ENCODE measurements at regions not wholly inside any gene's neighbourhood (a gene's known extent, or its start where the extent isn't known, plus 50 kb on each side); places are given as distances from the start of the nearest gene placed in this dataset.
A peak's percentile ranks its signal among the peaks of the same experiment; 100 is the strongest.

GRCh38 chr11:103733889-103734288 is 302.6 kb upstream of the DDI1 start:
- DNase-seq: no peak

DNA sequence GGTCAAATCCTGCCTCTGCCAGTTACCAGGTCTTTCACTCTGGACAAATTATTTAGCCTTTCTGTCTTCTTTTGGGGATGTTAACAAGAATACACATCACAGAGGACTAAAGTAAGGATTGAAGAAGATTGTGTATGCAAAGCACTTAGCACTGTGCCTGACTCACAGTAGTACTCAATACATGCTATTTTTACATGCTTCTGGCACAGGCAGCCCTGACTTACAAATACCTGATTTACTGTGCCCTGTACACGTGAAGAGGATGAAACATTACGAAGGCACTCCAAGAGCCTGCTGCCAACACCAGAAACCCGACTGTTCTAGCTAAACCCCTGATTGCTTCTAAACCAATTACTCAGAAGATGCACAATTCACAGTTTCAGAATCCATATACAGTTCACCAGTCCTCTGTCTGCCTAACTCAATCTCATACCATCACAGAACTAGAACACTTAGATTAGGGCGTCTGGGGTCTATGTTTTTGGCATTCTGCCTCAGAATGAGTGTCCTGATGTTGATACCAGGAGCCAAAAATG is 300.9 kb upstream of the DDI1 start:
- no peak for DNase-seq

DNA sequence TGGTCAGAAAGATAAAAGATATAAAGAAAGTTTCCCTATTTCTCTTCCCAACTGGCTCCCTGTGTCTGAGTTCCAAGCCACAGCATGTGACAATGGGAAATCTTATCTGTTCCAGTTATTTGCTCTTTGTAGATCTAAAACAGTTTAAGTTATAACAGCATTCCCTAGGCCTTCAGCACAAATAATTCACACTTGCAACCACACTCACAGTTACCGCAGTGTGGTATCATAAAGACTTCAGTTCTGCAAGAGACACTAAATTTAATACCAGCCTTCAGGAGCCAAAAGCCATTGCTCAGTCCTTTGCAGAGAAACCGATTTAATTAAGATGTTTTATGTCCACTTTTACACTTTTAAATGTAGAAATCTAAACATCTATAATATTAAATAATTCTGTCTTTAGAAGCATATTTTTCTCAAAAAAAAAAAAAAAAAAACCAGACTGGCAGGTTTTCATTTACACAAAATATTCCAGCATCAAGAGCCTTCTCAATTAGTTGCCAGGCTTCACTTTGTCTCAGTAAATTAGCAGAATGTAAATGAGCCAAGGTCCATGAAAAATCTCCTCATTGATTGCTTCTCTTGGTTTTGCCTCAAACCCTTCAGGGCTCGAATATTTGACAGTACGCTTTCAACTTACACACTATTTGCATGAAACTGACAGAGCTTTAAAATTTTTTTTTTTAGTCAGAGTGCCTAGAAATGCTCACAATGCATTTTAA is 300.0 kb upstream of the DDI1 start:
- DNase-seq: no peak

- DNase-seq: no peak
These were observed 299.3 kb upstream of the DDI1 start for GRCh38 chr11:103737037-103737622.

DNA sequence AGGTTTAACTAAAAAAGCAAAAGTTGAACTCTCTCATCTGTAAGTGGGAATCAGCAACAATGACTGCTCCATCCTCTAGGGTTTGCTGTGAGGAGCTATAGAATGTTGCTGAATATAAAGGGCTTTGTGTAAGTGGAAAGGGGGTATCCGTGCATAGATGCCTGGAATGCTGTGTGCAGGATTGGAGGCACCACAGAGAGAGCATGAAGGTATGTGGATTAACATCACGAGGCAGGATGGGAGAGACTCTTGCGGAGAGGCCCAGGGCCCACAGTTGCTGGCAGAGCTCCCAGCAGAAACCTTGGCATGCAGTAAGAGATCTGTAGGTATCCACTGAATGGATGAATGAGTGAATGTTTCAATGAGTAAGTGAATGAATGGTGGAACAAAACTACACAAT is 298.7 kb upstream of the DDI1 start:
- no peak for DNase-seq

- DNase-seq: peak in 2 of 5 experiments; percentile 1 to 35
These were observed 297.2 kb upstream of the DDI1 start for GRCh38 chr11:103739074-103739796.

GRCh38 chr11:103744496-103745153 is 291.8 kb upstream of the DDI1 start:
- DNase-seq: no peak

GRCh38 chr11:103749158-103749557 is 287.3 kb upstream of the DDI1 start:
- DNase-seq: no peak

DNA sequence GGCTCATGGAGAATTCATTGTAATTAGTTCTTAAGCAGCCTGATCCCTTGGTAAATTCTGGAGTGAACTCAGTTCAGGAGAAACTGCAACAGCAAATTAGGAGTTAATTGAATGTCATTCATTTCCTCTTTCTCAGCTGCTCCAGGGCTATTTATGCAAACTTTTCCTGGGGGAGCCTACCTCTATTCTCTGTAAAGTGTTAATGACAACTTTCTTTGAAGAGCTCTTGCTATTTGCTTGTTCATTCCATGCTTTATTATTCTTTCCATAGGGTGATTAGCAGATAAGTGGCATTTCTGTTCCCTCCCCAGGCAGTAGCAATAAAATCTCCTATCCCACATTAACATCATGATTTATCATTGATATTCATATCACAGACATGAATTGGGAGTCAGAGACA is 267.6 kb upstream of the DDI1 start:
- DNase-seq: no peak

- DNase-seq: no peak
These were observed 263.4 kb upstream of the DDI1 start for GRCh38 chr11:103773059-103773458.

GRCh38 chr11:103773537-103773936 is 262.9 kb upstream of the DDI1 start:
- no peak for DNase-seq

DNA sequence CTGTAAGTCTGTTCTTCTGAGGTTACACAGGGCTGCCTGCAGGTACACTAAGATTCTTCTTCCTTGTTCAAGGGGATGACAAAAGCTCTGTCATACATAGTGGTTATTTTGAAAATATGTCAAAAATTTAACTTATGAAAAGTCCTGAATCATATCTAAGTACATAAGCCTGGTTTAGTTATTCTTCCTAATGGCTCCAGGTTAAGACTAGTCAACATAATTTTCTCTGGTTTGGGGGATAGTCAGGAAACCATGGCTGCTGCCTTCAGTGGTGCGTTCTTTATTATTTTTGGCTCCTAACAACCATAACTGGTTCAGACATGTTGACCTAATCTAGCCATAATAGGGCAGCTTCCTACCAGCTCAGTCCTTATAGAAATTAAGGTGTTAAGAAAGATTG is 257.4 kb upstream of the DDI1 start:
- no peak for DNase-seq

DNA sequence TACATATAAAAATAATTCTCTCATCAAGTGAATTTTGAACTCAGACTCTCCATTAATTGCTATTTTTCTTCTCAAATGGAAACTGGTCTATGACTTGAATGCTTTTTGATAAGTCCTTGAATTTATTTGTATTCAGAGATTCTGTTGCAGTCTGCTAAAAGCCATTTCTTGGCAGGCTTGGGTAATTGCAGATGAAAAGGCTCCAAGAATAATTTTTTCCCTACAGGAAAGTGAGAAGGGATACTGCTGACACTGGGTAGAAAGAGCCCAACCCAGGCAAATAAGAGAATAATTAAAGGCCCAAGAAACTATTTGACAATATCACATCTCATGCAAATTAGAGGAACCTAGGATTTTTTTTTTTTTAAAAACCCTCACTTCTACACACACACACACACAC is 246.5 kb upstream of the DDI1 start:
- no peak for DNase-seq

GRCh38 chr11:103792981-103793468 is 243.4 kb upstream of the DDI1 start:
- no peak for DNase-seq

DNA sequence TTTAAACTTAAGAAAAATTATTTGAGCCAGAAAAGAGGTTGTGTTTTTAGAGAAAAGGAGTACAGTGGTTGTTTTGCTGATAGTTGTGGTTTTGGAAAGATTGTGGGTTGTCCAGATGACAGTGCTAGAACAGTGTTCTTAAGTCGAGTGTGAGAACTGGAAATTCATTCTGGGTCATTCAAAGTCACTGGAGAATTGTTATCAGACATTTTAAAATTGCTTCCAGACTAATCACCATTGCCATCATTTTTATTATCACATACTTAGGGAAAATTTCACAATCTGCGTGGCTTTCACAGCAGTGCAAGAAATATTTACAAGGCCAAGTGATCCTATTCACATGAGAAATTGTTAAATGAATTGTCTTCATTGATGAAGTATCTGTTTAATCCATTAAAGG is 242.2 kb upstream of the DDI1 start:
- no peak for DNase-seq

DNA sequence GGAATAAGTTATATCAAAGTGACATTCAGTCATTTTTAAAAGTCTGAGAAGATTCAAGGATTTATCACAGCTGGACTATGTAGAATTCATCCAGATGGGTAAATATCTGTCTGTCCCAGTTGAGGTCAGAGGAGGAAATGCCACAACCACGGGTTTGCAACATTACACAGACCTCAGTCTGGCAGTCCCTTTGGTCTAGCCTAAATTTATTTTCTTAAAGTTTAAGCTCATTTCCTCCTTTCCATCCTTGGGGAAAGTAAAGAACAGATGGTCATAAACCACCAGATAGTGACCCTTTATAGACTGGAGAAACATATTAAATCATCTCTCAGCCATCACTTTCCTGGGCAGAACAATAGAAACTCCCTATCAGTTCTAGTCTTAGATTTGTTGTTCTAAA is 238.4 kb upstream of the DDI1 start:
- no peak for DNase-seq

DNA sequence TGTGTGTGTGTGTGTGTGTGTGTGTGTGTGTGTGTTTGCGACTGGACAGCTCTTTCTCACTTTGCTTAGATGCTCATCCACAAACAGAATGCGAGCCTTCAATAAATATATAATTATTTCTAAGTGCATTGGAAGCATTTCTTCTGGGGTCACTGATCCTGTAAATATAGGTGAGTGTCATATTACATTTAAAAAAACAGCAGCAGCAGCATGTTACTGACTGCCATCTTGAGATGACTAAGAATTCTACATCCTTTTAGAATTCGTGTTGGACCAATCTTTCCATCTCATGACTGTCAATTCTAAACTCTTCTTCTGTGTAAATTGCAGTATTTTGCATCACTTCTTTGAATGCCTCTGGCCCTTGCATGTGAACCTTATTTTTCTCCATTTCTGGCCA is 238.0 kb upstream of the DDI1 start:
- no peak for DNase-seq

DNA sequence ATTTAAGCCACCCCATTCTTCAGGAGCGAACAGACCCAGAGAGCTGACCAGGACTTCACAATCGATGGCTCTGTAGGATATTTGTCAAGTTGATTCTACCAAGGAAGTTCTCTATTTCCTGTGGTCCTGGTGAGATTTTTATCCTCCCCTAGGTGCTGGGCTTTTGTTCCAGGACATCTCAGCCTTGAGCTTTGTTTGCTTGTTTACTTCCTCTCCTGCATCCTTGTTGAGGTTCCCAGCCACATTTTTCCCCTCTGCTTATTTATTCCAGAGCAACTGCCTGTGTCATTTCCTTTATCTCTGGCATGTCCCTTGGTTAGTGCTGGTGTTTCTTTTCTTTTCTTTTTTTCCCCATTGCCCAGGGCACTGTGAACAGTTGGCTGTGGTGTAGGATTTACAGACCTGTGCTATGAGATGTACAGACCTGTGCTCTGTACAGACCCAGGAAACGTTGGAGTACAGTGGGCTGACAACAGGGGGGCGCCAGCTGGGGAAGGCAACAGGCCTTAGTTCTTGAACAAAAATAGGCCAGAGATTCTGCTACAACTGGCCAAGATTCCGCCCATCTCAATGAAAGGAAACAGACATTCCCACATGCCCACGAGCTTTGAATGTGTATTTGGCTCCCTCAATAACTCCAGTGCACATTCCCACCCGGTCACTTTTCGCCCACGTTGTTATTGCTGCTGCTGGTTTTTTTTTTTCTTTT is 235.9 kb upstream of the DDI1 start:
- no peak for DNase-seq

DNA sequence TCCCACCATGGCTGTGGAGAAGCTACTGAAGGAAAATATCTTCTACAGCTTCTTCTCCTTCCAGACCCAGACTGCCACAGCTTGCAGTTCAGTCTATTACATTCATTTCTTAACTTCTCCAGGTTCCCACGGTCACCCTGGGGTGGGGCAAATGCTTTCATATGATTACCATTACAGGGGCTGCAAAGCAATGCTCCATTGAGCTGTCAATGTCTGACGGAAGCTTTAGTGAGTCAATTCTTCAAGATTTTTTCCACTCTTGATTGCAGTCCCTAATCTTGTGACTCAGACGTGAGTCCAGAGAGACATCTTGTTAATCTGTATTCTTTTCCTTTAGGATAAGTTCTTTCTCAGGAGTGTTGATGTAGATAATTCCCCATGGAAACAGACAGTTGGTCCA is 233.4 kb upstream of the DDI1 start:
- DNase-seq: no peak

DNA sequence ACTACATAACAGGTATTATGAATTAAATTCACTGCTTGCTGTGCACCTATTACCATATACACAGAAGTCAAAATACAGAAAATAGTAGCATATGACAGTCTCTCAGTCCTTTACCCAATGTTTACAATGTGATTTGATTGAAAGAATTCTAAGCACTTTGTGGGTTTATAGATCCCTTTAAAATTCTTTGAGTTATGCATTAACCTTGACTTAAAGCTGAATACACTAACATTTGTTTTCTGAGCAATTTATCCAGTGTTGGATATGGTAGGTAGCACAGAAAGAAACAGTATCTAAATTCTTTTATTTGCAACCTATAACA is 230.8 kb upstream of the DDI1 start:
- no peak for DNase-seq

DNA sequence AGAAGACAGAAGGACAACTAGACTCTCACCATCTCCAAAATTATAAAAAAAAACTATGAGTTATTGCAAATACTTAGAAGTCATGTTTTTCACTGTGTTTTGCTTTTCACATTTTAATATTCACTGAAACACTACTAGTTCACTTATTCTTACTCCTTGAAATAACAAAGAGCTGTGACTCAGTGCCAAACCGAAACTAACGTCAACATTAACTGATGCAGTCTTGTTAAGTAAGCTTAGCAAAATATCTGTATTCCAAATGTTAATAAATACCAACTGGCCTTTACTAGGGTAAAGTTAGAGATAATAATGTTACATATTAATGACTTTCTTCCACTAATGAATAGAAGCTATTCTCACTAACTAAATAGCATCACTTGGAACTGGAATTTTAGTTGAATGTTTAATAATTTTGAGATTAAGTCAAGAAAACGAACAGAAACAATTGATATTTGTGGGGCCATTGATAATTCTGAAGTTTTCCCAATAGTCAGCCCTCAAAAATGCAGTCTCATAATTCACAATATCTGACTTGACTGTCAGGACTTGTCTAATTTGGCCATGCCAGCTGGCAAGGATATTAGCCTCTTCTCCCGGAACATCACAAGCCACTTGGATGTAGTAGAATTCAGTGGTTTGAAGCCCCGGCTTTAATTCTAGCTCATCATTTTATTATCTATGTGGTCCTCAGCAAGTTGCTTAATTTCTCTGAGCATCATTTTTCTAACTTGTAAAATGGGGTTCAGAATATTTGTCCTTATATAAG is 230.1 kb upstream of the DDI1 start:
- no peak for DNase-seq

DNA sequence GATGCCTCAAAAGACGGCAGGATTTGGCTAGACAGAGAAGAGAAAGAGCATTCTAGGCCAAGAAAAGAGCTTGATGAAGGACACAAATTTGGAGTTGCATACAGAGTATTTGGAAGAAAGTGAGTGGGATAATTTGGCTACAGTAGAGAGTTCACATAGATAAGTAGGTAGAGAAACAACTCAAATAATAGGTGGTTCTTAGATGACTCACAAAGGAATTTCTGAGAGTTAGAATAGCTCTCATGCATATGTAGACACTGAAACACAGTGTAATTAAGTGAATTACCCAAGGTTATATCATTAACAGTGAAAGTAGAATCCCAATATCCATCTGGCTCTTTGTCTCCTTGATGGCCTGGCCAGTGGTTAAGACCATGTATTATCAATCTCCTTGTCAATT is 228.6 kb upstream of the DDI1 start:
- no peak for DNase-seq

Measured in T-helper 2 cell (primary cell).